AG04450 (cell line): ENCODE measurements at regions not wholly inside any gene's neighbourhood (a gene's known extent, or its start where the extent isn't known, plus 50 kb on each side); places are given as distances from the start of the nearest gene placed in this dataset.

Source experiments
- CTCF ChIA-PET: fragments of 300-600, 350-600 bp; formaldehyde crosslinking; extraction: SDS; loops from one replicate; lab custom pipeline; 2022; ENCODE audit warnings: antibody characterized with exemption, inconsistent platforms; lab: Charles Lee
- POLR2A ChIA-PET: fragments of 350-600 bp; formaldehyde crosslinking; extraction: SDS; loops from one replicate; lab custom pipeline; 2021; ENCODE audit warnings: antibody characterized with exemption, inconsistent platforms; lab: Yijun Ruan, JAX
- DNase-seq: peaks from one replicate; pipeline ENCODE4 v3.0.0-alpha.2; 2011; ENCODE audit warnings: low read depth, low spot score
- H3K27ac ChIP-seq: one replicate; pipeline ENCODE4 v1.5.1; 2012; ENCODE audit warnings: low read depth, low read length, control low read depth
- H3K27me3 ChIP-seq: one replicate; pipeline ENCODE4 v1.6.0; 2012; ENCODE audit warnings: low read length; ENCODE audit not compliant: control insufficient read depth, insufficient read depth
- H3K4me3 ChIP-seq: 2 replicates; pipeline ENCODE4 v1.5.1; 2011; ENCODE audit warnings: mild to moderate bottlenecking, low read depth, low read length, control low read depth
- H3K9me3 ChIP-seq: 2 replicates; pipeline ENCODE4 v1.5.1; 2012; ENCODE audit warnings: low read length; ENCODE audit not compliant: control insufficient read depth, insufficient read depth
- TF ChIP-seq, protein P1 (sequence below): IDR thresholded peaks from 2 replicates; pipeline ENCODE4 v1.5.1; 2011; ENCODE audit warnings: low read depth, low read length, control low read depth, inconsistent platforms

DNA sequence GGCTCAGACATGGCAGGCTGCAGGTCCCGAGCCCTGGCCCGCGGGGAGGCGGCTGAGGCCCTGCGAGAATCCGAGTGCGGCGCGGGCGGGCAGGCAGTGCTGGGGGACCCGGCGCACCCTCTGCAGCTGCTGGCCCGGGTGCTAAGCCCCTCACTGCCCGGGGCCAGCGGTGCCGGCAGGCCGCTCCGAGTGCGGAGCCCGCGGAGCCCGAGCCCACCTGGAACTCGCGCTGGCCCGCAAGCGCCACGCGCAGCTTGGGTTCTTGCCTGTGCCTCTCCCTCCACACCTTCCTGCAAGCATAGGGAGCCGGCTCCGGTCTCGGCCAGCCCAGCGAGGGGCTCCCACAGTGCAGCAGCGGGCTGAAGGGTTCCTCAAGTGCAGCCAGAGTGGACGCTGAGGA is 97.5 kb downstream of the QDPR start:
- Histone ChIP-seq H3K4me3 (no peak overlapping the region), H3K9me3 (peaks cover 3% of the 10 kb centered on the region; the same call in 1 of the 2 replicates), H3K27me3 (peaks cover 16% of the 10 kb centered on the region), H3K27ac (no peak overlapping the region)
- TF ChIP-seq, protein P1, sequence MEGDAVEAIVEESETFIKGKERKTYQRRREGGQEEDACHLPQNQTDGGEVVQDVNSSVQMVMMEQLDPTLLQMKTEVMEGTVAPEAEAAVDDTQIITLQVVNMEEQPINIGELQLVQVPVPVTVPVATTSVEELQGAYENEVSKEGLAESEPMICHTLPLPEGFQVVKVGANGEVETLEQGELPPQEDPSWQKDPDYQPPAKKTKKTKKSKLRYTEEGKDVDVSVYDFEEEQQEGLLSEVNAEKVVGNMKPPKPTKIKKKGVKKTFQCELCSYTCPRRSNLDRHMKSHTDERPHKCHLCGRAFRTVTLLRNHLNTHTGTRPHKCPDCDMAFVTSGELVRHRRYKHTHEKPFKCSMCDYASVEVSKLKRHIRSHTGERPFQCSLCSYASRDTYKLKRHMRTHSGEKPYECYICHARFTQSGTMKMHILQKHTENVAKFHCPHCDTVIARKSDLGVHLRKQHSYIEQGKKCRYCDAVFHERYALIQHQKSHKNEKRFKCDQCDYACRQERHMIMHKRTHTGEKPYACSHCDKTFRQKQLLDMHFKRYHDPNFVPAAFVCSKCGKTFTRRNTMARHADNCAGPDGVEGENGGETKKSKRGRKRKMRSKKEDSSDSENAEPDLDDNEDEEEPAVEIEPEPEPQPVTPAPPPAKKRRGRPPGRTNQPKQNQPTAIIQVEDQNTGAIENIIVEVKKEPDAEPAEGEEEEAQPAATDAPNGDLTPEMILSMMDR = no peak
- ChIA-PET CTCF (no interaction called here), POLR2A (no interaction called here)
- DNase-seq = no peak

DNA sequence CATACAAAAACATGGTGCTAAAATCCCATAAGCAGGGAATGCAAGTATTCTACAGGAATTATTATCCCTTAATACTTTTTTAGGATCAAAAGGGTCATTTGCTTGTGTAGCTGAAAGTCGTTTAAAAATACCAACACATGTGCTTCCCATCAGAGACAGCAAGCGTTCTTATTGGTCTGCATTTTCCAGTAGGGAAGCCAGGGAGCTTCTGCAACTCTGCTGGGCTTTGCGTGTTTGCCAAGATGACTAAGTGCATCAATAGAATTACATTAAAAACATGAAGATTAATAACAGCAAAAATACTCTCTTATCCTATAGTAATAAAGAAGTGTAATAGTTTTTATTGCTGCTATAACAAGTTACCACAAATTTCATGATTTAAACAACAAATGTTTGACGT is 111.2 kb downstream of the QDPR start:
- no peaks in the 10 kb centered on the region for H3K9me3 ChIP-seq
- no peak overlapping the region for H3K4me3 ChIP-seq
- CTCF ChIA-PET = no interaction called here
- no peak overlapping the region for H3K27ac ChIP-seq
- H3K27me3 ChIP-seq = peaks cover 16% of the 10 kb centered on the region
- DNase-seq = no peak
- POLR2A ChIA-PET = no interaction called here
- TF ChIP-seq, protein P1 = no peak

GRCh38 chr4:17398805-17399204 is 113.1 kb downstream of the QDPR start:
- Histone ChIP-seq H3K27me3 (peaks cover 16% of the 10 kb centered on the region), H3K27ac (no peak overlapping the region), H3K4me3 (no peak overlapping the region), H3K9me3 (no peaks in the 10 kb centered on the region)
- ChIA-PET POLR2A (no interaction called here), CTCF (no interaction called here)
- no peak for DNase-seq
- TF ChIP-seq, protein P1 = no peak

GRCh38 chr4:17398035-17398434 is 113.9 kb downstream of the QDPR start:
- TF ChIP-seq, protein P1 = no peak
- ChIA-PET POLR2A (no interaction called here), CTCF (interaction anchor here (0.7 kb wide), 2 partner anchors 17 to 612 kb away, joined by 3 read pairs; no protein-coding TSS in a partner anchor)
- H3K27ac ChIP-seq = no peak overlapping the region
- no peak for DNase-seq
- no peaks in the 10 kb centered on the region for H3K9me3 ChIP-seq
- peaks cover 16% of the 10 kb centered on the region for H3K27me3 ChIP-seq
- no peak overlapping the region for H3K4me3 ChIP-seq

DNA sequence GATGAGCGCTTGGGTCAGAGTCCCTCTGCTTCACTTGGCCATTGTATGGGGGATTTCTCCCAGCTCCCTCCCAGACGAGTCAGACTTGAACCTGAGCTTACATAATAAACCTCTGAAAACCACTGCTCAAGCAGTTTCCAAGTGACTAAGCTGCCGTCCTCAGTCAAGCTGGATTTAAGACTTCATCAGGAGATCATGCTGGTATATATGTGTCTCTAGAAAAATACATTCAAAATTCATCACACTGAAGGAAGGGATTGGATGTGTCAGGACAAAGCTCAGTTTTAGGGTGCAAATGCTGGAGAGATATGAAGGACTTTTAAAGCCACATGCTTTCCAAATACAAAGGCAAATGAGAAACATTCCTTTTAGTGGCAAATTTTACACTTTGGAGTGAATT is 114.3 kb downstream of the QDPR start:
- POLR2A ChIA-PET = no interaction called here
- CTCF ChIA-PET = interaction anchor here (0.7 kb wide), 2 partner anchors 18 to 612 kb away, joined by 3 read pairs; no protein-coding TSS in a partner anchor
- DNase-seq = no peak

More for the DNA sequence above, 114.3 kb downstream of the QDPR start:
- Histone ChIP-seq H3K9me3 (no peaks in the 10 kb centered on the region), H3K4me3 (no peak overlapping the region), H3K27me3 (peaks cover 16% of the 10 kb centered on the region), H3K27ac (no peak overlapping the region)
- TF ChIP-seq, protein P1 = no peak
